IPS DF 6.9 (cell line): ENCODE measurements at regions not wholly inside any gene's neighbourhood (a gene's known extent, or its start where the extent isn't known, plus 50 kb on each side); places are given as distances from the start of the nearest gene placed in this dataset.
"Not testable (repeated sequence)": the region's sequence is repeated elsewhere in the genome, so short reads cannot be mapped to it uniquely, and the experiment has no call there.

Experiments used
- DNase-seq: peaks from one replicate; pipeline ENCODE4 v3.0.0-alpha.2; 2013; ENCODE audit warnings: low read depth, low spot score
- H3K27ac ChIP-seq: one replicate; pipeline ENCODE4 v1.5.1; 2013; ENCODE audit warnings: low read length, control low read depth
- H3K27me3 ChIP-seq: 2 replicates; pipeline ENCODE4 v1.6.1; 2013; ENCODE audit warnings: mild to moderate bottlenecking, low read length; ENCODE audit not compliant: control insufficient read depth, insufficient read depth
- H3K36me3 ChIP-seq: 2 replicates; pipeline ENCODE4 v1.6.1; 2013; ENCODE audit warnings: low read length; ENCODE audit not compliant: control insufficient read depth, insufficient read depth
- H3K4me1 ChIP-seq: 2 replicates; pipeline ENCODE4 v1.6.1; 2013; ENCODE audit warnings: low read length; ENCODE audit not compliant: control insufficient read depth, insufficient read depth
- H3K4me3 ChIP-seq: 2 replicates; pipeline ENCODE4 v1.5.1; 2013; ENCODE audit warnings: mild to moderate bottlenecking, low read length
- H3K9me3 ChIP-seq: 2 replicates; pipeline ENCODE4 v1.6.1; 2013; ENCODE audit warnings: low read length, inconsistent platforms; ENCODE audit not compliant: control insufficient read depth, insufficient read depth
- WGBS: extraction: QIAGEN DNeasy Blood & Tissue Kit; methylation state at CpG from one replicate; pipeline ENCODE4 v1.1.7; 2013; ENCODE audit warnings: mixed read lengths, missing lambda C conversion rate; ENCODE audit not compliant: insufficient read length, insufficient coverage; 5-methylcytosine and 5-hydroxymethylcytosine counted together

GRCh38 chr11:39777035-39777434 lies 1682.4 kb downstream of the LRRC4C start:
- Histone ChIP-seq H3K4me3 (no peak overlapping the region), H3K27ac (no peak overlapping the region), H3K27me3 (no peaks in the 10 kb centered on the region), H3K9me3 (no peaks in the 10 kb centered on the region), H3K36me3 (no peaks in the 10 kb centered on the region), H3K4me1 (no peaks in the 10 kb centered on the region)
- WGBS = no CpG with 5 or more reads among the region's 3 CpGs
- no peak for DNase-seq

GRCh38 chr11:39772525-39773137 lies 1686.8 kb downstream of the LRRC4C start:
- Histone ChIP-seq H3K27me3 (no peaks in the 10 kb centered on the region), H3K4me1 (no peaks in the 10 kb centered on the region), H3K27ac (no peak overlapping the region), H3K9me3 (no peaks in the 10 kb centered on the region), H3K36me3 (no peaks in the 10 kb centered on the region), H3K4me3 (no peak overlapping the region)
- no CpG with 5 or more reads among the region's 1 CpG for WGBS
- DNase-seq = no peak

DNA sequence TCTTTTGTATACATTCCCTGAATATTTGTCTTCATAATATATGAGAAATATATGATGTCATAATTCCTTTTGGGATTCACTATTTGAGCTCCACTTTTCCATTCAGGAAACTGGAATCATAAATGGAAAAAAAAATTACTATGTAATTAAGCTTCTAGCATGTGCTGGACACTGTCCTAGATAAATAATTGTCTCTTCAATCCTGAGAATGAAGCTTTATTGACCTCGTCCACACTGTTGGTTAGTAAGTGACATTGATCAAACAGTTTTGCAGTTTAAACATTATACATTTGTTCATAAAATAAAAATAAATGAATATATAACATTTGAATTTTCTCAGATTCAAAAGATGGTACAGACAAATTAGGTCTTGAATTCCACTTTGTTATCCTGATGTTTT lies 1691.2 kb downstream of the LRRC4C start:
- no peak for DNase-seq
- no peaks in the 10 kb centered on the region for H3K27me3 ChIP-seq
- H3K27ac ChIP-seq = no peak overlapping the region
- no peak overlapping the region for H3K4me3 ChIP-seq
- no peaks in the 10 kb centered on the region for H3K9me3 ChIP-seq
- no peaks in the 10 kb centered on the region for H3K36me3 ChIP-seq
- WGBS = no CpG with 5 or more reads among the region's 1 CpG
- no peaks in the 10 kb centered on the region for H3K4me1 ChIP-seq

DNA sequence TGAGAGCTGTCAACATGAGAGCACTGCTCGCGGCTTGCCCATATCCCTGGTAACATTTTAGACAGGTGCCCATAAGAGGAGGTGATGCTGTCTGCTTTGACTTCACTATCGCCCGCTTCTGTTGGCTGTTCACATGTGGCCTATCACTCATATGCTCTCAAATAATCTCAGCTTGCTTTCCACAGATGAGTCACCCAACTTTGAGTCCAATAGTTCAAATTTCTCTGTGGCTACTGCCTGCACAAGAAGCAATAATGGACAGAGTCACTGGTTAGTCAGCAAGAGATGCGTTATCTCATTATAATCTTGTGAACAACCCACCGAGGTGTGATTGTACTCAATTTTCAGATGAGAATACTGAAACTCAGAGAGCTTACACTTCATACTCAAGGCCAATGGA lies 1714.1 kb downstream of the LRRC4C start:
- DNase-seq = no peak
- Histone ChIP-seq H3K4me1 (no peaks in the 10 kb centered on the region), H3K27ac (no peak overlapping the region), H3K4me3 (no peak overlapping the region), H3K27me3 (no peaks in the 10 kb centered on the region), H3K9me3 (no peaks in the 10 kb centered on the region), H3K36me3 (no peaks in the 10 kb centered on the region)
- WGBS = no CpG with 5 or more reads among the region's 6 CpGs

DNA sequence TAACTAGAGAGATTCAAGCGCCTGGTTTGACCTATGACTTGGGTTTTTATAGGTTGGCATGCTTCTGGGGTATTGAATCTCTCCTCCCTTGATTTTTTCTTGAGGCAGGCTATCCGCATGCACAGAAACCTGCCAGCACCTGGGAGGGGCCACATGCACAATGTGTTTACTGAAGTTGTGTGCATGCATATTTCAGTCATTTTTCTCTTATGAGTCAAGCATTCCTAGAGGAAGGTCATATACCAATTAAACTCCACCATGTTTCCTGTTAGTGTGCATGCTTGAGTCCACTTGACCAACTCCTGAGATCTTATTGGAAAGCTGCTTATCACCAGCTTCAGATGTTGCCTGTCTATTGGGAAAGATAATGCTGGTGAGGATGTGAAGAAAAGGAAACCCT lies 1718.4 kb downstream of the LRRC4C start:
- H3K4me3 ChIP-seq = no peak overlapping the region
- DNase-seq = no peak
- H3K27me3 ChIP-seq = no peaks in the 10 kb centered on the region
- H3K36me3 ChIP-seq = no peaks in the 10 kb centered on the region
- no peaks in the 10 kb centered on the region for H3K9me3 ChIP-seq
- WGBS = no CpG with 5 or more reads among the region's 2 CpGs
- no peaks in the 10 kb centered on the region for H3K4me1 ChIP-seq
- no peak overlapping the region for H3K27ac ChIP-seq

DNA sequence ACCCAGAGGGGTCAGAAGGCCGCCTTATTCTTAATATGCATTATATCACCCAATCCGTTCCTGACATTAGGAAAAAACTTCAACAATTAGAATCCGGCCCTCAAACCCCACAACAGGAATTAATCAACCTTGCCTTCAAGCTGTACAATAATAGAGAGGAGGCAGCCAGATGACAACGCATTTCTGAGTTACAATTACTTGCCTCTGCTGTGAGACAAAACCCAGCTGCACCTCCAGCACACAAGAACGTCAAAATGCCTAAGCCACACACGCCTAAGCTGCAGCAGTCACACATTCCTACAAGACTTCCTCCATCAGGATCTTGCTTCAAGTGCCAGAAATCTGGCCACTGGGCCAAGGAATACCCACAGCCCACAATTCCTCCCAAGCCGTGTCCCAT lies 1723.1 kb downstream of the LRRC4C start:
- DNase-seq, H3K27ac ChIP-seq, H3K4me1 ChIP-seq, H3K9me3 ChIP-seq, H3K36me3 ChIP-seq, H3K4me3 ChIP-seq, H3K27me3 ChIP-seq: not testable (repeated sequence)
- no CpG with 5 or more reads among the region's 7 CpGs for WGBS

DNA sequence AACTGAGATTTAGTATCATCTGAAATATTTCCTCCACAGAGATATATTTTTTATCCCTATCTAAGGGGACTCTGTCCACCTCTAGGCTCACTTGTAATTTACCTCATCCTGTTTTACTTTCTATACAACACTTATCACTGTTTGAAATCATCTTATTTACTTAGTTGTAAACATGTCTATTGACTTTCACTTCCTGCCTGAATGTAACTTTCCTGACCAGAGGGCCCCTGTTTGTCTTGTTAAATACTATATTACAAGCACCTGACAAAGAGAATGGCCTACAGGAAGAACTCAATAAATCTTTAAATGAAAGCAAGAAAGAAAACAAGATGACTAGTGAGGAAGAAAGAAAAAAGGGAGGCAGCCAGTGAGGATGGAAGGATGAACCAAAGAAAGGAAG lies 1727.5 kb downstream of the LRRC4C start:
- H3K36me3 ChIP-seq = no peaks in the 10 kb centered on the region
- no peak overlapping the region for H3K4me3 ChIP-seq
- DNase-seq = no peak
- no peak overlapping the region for H3K27ac ChIP-seq
- H3K27me3 ChIP-seq = no peaks in the 10 kb centered on the region
- no peaks in the 10 kb centered on the region for H3K9me3 ChIP-seq
- H3K4me1 ChIP-seq = no peaks in the 10 kb centered on the region

DNA sequence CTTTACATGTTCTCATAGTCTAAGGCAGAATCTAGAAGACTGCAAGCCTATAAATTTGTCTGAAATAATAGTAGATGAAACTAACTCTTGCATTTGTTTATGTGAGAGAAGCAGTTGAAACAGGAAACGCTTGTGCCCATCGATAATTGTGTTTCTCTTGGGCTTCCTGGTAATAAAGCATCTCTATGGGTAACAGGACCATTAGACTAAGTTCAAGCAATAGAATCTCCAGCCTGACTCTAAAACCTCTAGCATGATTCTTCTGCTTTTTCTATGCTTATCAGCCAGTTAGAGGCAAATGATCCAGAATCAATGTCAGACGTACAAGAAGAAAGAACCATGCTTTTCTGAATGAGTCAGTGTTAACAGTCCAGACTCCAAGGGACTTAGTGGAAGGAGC lies 1734.4 kb downstream of the LRRC4C start:
- Histone ChIP-seq H3K36me3 (no peaks in the 10 kb centered on the region), H3K4me3 (no peak overlapping the region), H3K4me1 (no peaks in the 10 kb centered on the region), H3K27me3 (no peaks in the 10 kb centered on the region), H3K9me3 (no peaks in the 10 kb centered on the region), H3K27ac (no peak overlapping the region)
- no peak for DNase-seq
- no CpG with 5 or more reads among the region's 3 CpGs for WGBS

DNA sequence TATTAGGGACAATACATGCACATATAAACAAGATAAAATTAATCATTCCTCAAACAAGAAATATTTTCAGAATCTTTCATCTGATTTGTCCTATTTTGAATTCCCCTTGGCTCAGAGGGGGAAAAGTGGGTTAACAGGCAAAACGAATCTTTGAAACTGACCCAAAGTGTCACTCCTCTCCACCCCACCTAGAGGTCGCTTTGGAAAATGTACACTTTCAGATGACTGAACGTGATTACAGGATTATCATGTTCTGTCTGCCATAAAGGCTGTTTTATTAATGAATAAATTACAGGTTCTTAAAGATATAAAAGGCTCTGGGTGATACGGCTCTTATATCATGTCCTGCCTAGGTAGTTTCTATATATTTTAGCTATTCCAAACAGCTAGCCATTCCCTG lies 1735.0 kb downstream of the LRRC4C start:
- WGBS = no CpG with 5 or more reads among the region's 4 CpGs
- H3K27me3 ChIP-seq = no peaks in the 10 kb centered on the region
- H3K4me3 ChIP-seq = no peak overlapping the region
- H3K36me3 ChIP-seq = no peaks in the 10 kb centered on the region
- DNase-seq = no peak
- no peak overlapping the region for H3K27ac ChIP-seq
- no peaks in the 10 kb centered on the region for H3K9me3 ChIP-seq
- no peaks in the 10 kb centered on the region for H3K4me1 ChIP-seq

DNA sequence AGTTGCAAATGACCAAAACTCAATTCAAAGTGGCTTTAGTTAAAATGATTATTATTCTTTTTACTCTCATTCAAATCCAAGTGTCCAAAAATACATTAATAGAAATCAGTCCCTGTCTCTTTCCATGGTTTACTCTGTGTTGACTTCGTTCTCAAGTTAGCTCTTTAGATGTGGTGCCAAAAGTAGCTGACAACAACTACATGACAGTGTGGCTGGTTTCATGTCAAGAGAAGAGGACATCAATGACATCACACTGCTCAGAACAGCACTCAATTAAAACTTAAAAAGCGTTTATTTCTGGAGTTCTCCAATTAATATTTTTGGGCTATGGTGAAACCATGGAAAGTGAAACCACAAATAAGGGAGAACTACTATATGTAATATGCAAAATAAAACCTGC lies 1746.9 kb downstream of the LRRC4C start:
- H3K4me3 ChIP-seq = no peak overlapping the region
- WGBS = no CpG with 5 or more reads among the region's 2 CpGs
- no peaks in the 10 kb centered on the region for H3K27me3 ChIP-seq
- no peak overlapping the region for H3K27ac ChIP-seq
- H3K4me1 ChIP-seq = no peaks in the 10 kb centered on the region
- H3K36me3 ChIP-seq = no peaks in the 10 kb centered on the region
- DNase-seq = no peak
- no peaks in the 10 kb centered on the region for H3K9me3 ChIP-seq

DNA sequence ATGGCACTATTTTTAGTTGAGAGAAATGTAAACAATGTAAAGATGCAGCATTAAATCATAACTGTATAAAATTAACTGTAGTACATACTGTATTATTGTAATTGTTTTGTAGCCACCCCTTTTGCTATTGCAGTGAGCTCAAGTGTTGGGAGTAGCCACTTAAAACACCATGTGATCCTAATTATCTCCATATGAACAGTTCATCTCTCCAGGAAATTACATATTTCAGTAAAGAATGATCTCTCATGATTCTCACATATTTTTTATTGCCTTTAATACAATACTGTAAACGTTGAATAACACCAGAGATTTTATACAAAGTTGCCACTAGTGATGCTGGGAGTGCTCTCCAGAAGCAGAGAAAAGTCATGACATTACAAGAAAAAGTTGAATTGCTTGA lies 1768.6 kb downstream of the LRRC4C start:
- no peaks in the 10 kb centered on the region for H3K9me3 ChIP-seq
- WGBS = no CpG with 5 or more reads among the region's 1 CpG
- DNase-seq = no peak
- no peak overlapping the region for H3K4me3 ChIP-seq
- no peaks in the 10 kb centered on the region for H3K4me1 ChIP-seq
- no peaks in the 10 kb centered on the region for H3K27me3 ChIP-seq
- no peak overlapping the region for H3K27ac ChIP-seq
- no peaks in the 10 kb centered on the region for H3K36me3 ChIP-seq
